NCI-H1694 (cell line): ENCODE measurements at regions not wholly inside any gene's neighbourhood (a gene's known extent, or its start where the extent isn't known, plus 50 kb on each side); places are given as distances from the start of the nearest gene placed in this dataset.
"Not testable (repeated sequence)": the region's sequence is repeated elsewhere in the genome, so short reads cannot be mapped to it uniquely, and the experiment has no call there.

Source experiments
- DNase-seq: peaks from one replicate; lab custom pipeline; 2025; lab: John Stamatoyannopoulos, UW

- DNase-seq = no peak
Observed at GRCh38 chr12:22810036-22810435, 185.1 kb downstream of the ETNK1 start.

DNA sequence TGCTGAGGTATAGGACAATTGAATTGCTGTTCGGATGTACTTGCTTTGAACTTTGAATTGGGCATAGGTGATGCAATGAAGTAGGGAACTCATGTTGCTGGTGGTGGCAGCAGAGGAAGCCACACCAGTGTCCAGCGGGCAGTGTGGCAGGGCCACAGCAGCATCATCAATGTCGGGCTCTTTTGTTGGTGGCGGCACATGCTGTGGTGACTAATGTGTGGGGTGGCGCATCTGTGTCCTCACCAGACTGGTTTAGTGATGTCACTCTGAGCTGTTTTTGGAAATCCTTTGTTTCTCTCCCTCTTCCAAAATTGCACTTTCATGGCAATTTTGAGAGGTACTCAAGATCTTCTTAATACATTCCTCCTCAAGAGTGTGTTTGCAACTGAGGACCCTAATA is 187.6 kb downstream of the ETNK1 start:
- no peak for DNase-seq

DNA sequence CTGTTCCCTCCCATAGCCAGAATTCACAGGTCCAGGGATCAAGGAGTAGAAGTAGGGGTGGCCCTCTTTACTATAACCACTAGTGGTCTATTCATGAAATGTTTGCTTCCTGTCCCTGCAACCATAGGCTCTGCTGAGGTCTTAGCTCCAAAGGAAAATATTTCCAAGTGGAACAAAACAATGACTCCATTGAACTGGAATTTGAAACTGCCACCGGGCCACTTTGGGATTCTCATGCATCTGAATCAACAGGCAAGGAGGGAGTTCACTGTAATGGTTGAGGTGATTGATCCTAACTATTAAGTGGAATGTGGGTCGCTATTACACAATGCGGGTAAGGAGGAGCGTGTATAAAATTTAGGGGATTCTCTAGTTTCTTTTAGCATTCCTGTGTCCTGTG is 197.0 kb downstream of the ETNK1 start:
- no peak for DNase-seq

- DNase-seq = no peak
Observed at GRCh38 chr12:22826026-22826425, 201.1 kb downstream of the ETNK1 start.

DNA sequence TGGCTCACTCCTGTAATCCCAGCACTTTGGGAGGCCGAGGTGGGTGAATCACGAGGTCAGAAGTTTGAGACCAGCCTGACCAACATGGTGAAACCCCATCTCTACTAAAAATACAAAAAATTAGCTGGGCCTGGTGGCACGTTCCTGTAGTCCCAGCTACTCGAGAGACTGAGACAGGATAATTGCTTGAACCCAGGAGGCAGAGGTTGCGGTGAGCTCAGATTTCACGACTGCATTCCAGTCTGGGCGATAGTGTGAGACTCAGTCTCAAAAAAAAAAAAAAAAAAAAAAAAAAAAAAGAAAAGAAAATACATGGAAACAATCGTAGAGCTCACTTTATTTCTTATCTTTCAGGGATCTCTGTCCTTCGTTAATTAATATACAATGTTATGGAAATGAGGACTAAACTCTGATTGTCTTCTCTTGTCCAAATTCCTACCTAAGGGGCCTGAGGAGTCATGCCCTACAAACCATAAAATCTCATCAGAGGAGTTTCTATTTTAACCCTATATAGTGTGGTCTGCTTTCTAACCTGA is 201.5 kb downstream of the ETNK1 start:
- not testable (repeated sequence) for DNase-seq

GRCh38 chr12:22828066-22828465 is 203.1 kb downstream of the ETNK1 start:
- no peak for DNase-seq

DNA sequence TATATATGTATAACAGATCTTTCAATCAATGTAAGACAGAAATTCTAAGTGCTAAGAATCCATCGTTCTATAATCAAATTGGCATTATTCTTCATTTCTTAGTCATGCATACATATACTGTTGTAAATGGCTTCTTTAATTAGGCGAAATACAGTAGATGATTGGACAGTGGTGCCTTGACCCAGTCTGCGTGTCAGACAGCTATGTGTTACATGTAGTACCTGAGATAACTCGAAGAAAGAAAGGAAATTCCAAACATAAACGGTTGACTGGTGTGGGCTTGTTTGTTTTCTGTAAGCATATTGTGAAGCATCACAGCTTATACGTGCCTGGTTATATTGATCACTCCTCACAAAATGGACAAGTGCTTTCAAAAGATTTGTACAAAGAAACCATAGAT is 210.5 kb downstream of the ETNK1 start:
- DNase-seq = no peak

- DNase-seq = no peak
Observed at GRCh38 chr12:22850185-22850584, 225.2 kb downstream of the ETNK1 start.

DNA sequence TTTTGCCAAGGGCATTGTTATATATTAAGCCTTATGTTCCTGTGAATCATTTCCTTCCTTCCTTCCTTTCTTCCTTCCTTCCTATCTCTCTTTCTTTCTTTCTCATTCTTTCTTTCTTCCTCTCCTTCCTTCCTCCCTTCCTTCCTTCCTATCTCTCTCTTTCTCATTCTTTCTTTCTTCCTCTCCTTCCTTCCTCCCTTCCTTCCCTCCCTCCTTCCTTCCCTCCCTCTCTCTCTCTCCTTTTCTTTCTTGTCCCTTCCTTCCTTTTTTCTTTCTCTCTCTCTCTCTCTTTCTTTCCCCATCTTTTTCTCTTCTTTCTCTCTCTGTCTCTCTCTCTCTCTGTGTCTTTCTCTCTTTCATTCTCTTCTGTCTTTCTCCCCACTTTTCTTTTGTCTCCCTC is 226.6 kb downstream of the ETNK1 start:
- DNase-seq = no peak

DNA sequence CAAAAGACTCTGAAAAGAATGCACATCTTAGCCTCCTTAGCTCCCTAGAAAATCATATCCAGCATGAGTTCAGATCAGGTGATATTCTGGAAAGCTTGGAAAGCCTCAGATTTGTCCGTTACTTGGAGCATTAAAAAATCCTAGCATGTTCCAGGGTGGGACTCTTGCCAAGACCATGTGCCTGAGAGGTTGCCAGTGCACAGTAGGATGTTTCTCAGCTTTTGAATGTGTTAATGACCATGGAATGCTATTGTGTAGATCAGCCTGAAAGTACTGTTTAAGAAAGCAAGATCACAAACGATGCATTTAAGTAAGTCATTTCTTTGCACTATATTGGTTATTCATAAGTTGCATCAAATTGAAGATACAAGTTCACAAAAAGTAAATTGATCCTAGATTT is 230.5 kb downstream of the ETNK1 start:
- DNase-seq = no peak

DNA sequence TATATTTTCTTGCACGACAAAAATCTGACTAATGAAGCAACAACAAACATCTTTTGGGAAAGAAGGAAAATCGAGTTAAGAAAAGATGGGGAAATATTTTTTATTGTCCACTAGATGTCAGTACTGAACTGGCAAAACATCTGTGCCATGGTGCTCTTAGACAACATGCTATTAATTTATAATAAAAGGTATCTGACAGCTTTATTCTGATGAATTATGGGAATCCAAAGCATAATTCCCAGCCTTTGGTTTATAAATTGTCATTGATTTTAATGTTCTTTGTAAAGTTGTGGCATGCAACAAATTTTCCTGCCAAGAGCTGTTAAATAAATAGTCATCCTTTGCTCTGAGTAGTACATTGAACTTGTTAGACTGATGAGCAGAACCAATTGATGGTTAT is 231.2 kb downstream of the ETNK1 start:
- peak; percentile 32 for DNase-seq

DNA sequence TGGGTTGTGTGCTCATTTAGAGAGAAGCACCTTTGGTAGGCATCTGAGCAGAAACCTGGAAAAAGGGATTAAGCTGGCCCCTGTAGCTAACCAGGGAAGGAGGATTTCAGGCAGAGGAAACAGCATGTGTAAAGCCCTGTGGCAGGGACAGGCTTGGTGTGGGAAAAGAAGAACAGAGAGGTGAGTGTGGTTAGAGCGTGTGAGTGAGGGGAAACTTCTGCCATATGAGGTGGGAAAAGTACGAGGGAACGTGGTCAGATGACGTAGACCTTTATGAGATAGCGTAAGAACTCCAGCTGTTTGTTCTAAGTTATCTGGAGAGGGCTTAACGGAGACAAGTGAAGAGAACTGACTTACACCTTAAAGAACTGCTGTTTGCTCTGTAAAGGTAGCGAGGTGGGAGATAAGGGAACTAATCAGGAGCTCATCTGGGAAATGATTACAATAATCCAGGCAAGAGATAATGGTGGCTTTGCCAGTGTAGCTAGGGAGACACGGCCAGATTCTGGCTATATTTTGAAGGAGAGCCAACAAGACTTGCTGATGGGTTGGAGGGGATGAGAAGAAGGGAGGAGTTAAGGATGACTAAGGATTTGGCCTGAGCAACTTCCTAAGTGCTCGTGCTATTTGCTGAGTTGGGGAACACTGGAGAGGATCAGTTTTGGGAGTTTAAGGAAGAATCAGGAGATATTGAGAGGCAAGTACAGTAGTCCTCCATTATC is 234.0 kb downstream of the ETNK1 start:
- DNase-seq = no peak

DNA sequence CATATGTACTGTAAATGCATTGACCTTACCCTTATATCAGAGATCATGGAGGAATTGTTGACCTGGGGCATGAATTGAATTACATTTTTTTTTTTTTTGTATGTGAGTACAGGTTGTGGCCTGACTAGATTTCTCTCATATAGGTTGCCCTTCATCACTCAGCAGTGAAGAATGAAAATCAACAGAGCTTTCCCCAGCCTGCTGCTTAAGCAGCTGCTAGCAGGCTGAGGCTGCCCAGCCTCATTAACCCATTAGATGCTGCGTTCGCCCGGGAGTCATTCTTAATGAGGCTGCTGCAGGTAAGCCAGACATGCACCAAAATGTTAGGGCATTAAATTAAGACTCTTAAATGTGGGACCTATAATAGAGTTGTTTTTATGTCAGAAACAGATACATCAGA is 236.0 kb downstream of the ETNK1 start:
- peak; percentile 70 for DNase-seq

DNA sequence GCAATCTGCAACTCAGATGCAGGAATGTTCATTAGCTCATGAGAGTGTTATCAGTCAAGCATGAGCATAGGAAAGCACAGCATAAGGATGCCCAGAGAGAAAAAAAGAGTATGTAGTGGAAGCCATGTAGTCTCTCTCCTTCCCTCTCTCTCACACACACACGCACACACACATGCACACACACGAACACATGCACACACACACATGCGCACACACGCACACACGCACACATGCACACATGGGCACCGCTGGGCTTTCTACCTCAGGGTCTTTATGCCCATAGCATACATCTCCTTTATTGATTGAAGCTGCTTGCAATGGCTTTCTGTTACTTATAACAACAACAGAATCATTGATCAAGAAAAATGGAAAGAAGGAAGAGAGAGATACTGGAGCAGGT is 240.9 kb downstream of the ETNK1 start:
- DNase-seq = no peak

DNA sequence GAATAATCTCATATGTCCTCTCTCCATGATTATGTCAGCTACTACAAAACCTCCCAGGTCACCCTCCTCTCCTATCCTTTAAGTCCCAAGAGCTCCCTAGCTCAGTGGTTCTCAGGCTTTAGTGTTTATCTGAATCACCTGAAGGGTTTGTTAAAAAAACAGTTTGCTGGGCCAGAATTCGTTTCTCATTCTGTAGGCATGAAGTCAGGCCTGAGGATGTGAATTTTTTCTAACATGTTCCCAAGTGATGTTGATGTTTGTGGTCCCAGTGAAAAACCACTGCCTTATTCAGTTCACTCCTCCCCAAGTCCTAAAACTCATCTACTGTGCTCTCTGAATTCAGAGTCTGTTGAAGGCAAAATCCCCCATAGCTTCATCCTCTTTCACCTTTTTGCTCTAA is 241.4 kb downstream of the ETNK1 start:
- no peak for DNase-seq

GRCh38 chr12:22874151-22874550 is 249.2 kb downstream of the ETNK1 start:
- no peak for DNase-seq

DNA sequence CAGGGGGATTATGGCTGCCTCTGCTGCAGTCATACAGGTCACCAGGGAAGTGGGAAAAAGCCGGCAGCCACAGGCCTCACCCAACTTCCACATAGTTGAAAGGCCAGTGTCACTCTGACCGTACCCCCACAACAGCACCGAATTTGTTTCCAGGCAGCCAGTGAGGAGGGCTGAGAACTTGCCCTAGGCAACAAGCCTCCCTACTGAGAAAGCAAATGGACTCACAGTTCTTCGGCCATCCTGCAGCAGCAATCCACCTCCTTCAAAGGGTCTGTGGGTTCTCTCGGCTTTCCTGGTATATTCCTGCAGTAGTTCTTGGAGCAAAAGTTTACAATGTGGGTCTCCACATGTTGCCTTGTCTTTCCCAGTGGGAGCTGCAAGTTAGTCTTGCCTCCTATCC is 251.3 kb downstream of the ETNK1 start:
- DNase-seq = no peak

DNA sequence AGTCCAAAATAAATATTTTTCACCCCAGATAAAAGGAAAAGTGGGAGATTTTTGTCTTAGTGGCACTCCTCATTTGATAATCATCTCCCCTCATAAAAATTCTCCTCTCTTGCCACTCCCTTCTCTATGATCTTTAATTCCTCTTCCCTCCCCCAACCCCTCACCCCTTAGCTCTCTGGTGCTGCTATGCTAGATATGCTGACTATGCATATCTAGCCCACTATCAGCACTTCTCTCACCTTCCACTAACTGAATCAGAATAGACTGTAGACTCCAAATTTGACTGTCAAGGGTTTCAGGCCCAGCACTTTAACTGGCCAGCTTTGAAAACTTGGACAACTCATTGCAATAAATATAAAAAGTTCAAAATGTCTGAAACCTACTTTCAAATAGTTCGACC is 254.2 kb downstream of the ETNK1 start:
- no peak for DNase-seq

GRCh38 chr12:22880331-22880730 is 255.4 kb downstream of the ETNK1 start:
- no peak for DNase-seq

DNA sequence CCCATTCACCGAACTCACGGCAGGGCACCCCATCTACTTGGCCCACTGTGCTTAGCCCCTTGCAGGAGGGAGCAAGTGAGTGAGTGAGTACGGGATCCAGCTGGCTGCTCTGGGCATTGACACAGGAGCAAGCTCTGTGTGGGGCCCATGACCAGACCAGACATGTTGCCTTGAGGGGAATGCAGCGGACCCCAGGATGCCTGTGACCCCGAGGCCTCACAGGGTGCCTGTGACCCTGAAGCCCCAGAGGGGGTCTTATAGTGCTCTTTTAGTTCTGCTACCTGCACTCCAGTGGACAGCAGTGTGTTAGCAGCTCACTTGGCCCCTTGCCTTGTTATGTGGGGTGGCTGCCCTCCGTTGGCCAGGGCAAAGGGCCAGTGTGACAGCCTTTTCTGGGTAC is 255.8 kb downstream of the ETNK1 start:
- DNase-seq = no peak

- DNase-seq = no peak
Observed at GRCh38 chr12:22881878-22882385, 257.0 kb downstream of the ETNK1 start.

- no peak for DNase-seq
Observed at GRCh38 chr12:22882559-22882958, 257.6 kb downstream of the ETNK1 start.

GRCh38 chr12:22893878-22894277 is 268.9 kb downstream of the ETNK1 start:
- DNase-seq = no peak

- DNase-seq = no peak
Observed at GRCh38 chr12:22899184-22899583, 274.2 kb downstream of the ETNK1 start.
